ENCODE measurements at regions not wholly inside any gene's neighbourhood (a gene's known extent, or its start where the extent isn't known, plus 50 kb on each side); places are given as distances from the start of the nearest gene placed in this dataset.

DNA sequence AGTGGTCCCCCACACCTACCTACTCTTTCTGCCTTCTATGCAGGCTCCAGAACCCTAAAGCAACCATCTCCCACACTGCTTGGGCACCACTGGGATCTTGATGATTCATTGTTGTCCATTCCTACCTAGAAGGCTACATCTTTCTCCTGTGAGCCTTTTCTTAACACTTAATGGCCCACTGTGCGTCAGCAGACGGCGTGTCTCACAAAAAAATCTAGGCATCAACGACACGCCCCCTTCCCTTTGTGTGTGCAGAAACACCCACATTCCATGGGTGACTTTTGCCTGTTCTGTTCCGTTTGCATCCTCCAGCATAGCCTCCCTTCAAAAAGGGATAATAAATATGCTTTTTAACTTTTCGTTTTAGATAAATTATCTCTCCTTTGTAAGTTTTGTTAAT, 99.7 kb upstream of the CYRIA start:
- TF ChIP-seq CTCF (IDR thresholded peaks at IDR 0.05 in 2 of 3, conservative IDR thresholded peaks at IDR 0.05 in 1 of 3; ENCODE audit: control insufficient read depth in 2 of 3, extremely low read depth in 1 of 3, insufficient read depth in 1 of 3, low read depth in 3 of 3, low read length in 3 of 3) (no peak), POLR2A (IDR thresholded peaks at IDR 0.05; ENCODE audit: low read depth, low read length) (no peak), PML (IDR thresholded peaks at IDR 0.05; ENCODE audit: low read length) (no peak), RAD21 (IDR thresholded peaks at IDR 0.05; ENCODE audit: insufficient read depth, low read depth, low read length) (no peak), MXI1 (IDR thresholded peaks at IDR 0.05; ENCODE audit: low read depth, low read length) (no peak), TCF7 (IDR thresholded peaks at IDR 0.05; ENCODE audit: borderline replicate concordance) (no peak), HDAC6 (IDR thresholded peaks at IDR 0.05; ENCODE audit: unreplicated experiment) (no peak), RBBP5 (conservative IDR thresholded peaks at IDR 0.05) (no peak), STAT1 (conservative IDR thresholded peaks at IDR 0.05) (no peak)
- TF ChIP-seq, protein P1, sequence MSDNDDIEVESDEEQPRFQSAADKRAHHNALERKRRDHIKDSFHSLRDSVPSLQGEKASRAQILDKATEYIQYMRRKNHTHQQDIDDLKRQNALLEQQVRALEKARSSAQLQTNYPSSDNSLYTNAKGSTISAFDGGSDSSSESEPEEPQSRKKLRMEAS (IDR thresholded peaks at IDR 0.05; ENCODE audit: low read depth, low read length): no peak
- TF ChIP-seq, protein P2, sequence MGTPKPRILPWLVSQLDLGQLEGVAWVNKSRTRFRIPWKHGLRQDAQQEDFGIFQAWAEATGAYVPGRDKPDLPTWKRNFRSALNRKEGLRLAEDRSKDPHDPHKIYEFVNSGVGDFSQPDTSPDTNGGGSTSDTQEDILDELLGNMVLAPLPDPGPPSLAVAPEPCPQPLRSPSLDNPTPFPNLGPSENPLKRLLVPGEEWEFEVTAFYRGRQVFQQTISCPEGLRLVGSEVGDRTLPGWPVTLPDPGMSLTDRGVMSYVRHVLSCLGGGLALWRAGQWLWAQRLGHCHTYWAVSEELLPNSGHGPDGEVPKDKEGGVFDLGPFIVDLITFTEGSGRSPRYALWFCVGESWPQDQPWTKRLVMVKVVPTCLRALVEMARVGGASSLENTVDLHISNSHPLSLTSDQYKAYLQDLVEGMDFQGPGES (IDR thresholded peaks at IDR 0.05): no peak
